ENCODE measurements at regions not wholly inside any gene's neighbourhood (a gene's known extent, or its start where the extent isn't known, plus 50 kb on each side); places are given as distances from the start of the nearest gene placed in this dataset.

DNA sequence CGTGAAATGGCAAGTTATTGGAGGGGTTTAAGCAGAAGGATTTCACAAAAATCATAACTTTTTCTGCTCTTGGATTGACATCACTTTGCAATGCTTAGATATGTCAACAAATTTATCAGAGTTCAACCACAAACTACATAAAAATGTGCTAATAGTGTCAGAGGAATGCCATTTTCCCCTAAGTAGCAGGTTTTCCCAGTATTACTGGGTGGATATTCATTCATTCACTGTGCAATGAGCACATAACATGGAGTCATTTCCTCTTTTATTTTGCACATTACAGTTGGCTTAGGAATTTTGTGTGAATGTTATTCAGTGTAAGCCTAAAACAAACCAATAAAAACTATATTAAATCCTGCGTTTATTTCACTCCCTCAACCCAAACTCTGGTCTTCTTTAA is 537.3 kb upstream of the MCTP2 start:
- Histone ChIP-seq H3K27me3 (ENCODE audit: control insufficient read depth, insufficient read depth, low read length) (no peaks in the 10 kb centered on the region), H3K4me3 (ENCODE audit: low read length in 3 of 3) (no peak overlapping the region), H3K4me1 (ENCODE audit: control insufficient read depth in 2 of 3, insufficient read depth in 2 of 3, low read depth in 1 of 3, low read length in 3 of 3) (no peaks in the 10 kb centered on the region), H3K27ac (ENCODE audit: low read depth in 2 of 2, low read length in 2 of 2) (no peak overlapping the region), H3K9ac (ENCODE audit: low read length in 3 of 3) (no peak overlapping the region), H3K36me3 (ENCODE audit: control insufficient read depth in 2 of 3, insufficient read depth in 3 of 3, low read length in 3 of 3) (no peaks in the 10 kb centered on the region), H3K9me3 (ENCODE audit: control insufficient read depth in 2 of 3, insufficient read depth in 1 of 3, low read length in 3 of 3) (no peaks in the 10 kb centered on the region)
- intact Hi-C loops (cut with DNase I), result no loop called here
- FAIRE-seq (no peak), DNase-seq (no peak)
- TF ChIP-seq, protein P1, sequence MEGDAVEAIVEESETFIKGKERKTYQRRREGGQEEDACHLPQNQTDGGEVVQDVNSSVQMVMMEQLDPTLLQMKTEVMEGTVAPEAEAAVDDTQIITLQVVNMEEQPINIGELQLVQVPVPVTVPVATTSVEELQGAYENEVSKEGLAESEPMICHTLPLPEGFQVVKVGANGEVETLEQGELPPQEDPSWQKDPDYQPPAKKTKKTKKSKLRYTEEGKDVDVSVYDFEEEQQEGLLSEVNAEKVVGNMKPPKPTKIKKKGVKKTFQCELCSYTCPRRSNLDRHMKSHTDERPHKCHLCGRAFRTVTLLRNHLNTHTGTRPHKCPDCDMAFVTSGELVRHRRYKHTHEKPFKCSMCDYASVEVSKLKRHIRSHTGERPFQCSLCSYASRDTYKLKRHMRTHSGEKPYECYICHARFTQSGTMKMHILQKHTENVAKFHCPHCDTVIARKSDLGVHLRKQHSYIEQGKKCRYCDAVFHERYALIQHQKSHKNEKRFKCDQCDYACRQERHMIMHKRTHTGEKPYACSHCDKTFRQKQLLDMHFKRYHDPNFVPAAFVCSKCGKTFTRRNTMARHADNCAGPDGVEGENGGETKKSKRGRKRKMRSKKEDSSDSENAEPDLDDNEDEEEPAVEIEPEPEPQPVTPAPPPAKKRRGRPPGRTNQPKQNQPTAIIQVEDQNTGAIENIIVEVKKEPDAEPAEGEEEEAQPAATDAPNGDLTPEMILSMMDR (IDR thresholded peaks at IDR 0.05; ENCODE audit: borderline replicate concordance, extremely low read depth, insufficient read depth), result no peak

DNA sequence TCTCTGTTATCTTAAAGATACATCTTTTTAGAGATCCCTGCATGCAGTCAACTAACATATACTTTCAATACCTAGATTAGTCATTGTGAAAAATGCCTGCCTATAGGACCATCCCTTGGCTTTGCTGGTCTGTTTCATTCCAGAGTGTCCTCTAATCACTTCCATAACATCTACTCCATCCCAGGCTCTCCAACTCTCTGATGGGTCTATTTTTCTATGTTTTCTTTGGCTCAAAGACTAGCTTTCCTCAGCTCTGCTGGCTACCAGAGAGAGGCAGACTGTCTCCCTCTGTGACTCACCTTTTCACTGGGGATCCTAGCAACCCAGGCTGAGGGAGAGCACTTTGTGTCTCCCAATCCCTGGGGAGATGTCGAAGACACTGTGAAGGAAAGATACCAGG is 547.7 kb upstream of the MCTP2 start:
- peaks cover 2 to 19% (median 4%) of the 10 kb centered on the region in 3 donors for H3K9me3 ChIP-seq (ENCODE audit: control insufficient read depth in 2 of 3, insufficient read depth in 1 of 3, low read length in 3 of 3)
- no peaks in the 10 kb centered on the region for H3K4me1 ChIP-seq (ENCODE audit: control insufficient read depth in 2 of 3, insufficient read depth in 2 of 3, low read depth in 1 of 3, low read length in 3 of 3)
- FAIRE-seq, result no peak
- TF ChIP-seq, protein P1 (IDR thresholded peaks at IDR 0.05; ENCODE audit: borderline replicate concordance, extremely low read depth, insufficient read depth), result no peak
- intact Hi-C loops (cut with DNase I), result no loop called here
- H3K36me3 ChIP-seq (ENCODE audit: control insufficient read depth in 2 of 3, insufficient read depth in 3 of 3, low read length in 3 of 3), result no peaks in the 10 kb centered on the region
- H3K27me3 ChIP-seq (ENCODE audit: control insufficient read depth, insufficient read depth, low read length), result no peaks in the 10 kb centered on the region
- no peak for DNase-seq
- H3K9ac ChIP-seq (ENCODE audit: low read length in 3 of 3), result no peak overlapping the region
- no peak overlapping the region for H3K27ac ChIP-seq (ENCODE audit: low read depth in 2 of 2, low read length in 2 of 2)
- H3K4me3 ChIP-seq (ENCODE audit: low read length in 3 of 3), result no peak overlapping the region

DNA sequence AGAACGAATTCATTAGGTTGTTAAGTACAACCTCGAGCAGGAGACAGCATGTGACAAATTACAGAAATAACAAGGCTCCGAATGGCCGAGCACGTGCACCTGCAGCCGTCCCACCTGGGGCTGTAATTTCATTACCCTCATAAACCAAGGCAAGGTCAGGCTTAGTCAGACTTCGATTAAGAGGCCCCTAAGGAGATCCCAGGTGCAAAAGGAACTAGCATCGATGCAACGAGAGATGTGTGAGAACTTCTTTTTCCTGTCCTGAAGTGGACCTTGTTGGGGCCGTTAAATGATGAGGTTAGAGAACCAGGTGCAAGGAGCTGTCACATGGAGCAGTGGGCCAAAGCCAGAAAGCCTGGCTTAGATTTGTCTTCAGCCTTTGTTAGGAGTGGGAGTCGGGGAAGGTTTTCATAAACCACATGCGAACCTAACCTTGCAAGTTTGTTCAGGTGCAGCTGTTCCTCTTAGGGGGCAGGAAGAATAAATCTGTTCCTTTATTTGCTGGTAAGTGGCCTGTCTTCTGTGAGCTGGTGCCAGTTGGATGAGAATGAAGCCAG is 559.9 kb upstream of the MCTP2 start:
- Histone ChIP-seq H3K36me3 (ENCODE audit: control insufficient read depth in 2 of 3, insufficient read depth in 3 of 3, low read length in 3 of 3) (no peaks in the 10 kb centered on the region), H3K4me3 (ENCODE audit: low read length in 3 of 3) (no peak overlapping the region), H3K4me1 (ENCODE audit: control insufficient read depth in 2 of 3, insufficient read depth in 2 of 3, low read depth in 1 of 3, low read length in 3 of 3) (no peaks in the 10 kb centered on the region), H3K27me3 (ENCODE audit: control insufficient read depth, insufficient read depth, low read length) (no peaks in the 10 kb centered on the region), H3K27ac (ENCODE audit: low read depth in 2 of 2, low read length in 2 of 2) (no peak overlapping the region), H3K9me3 (ENCODE audit: control insufficient read depth in 2 of 3, insufficient read depth in 1 of 3, low read length in 3 of 3) (peaks cover 0 to 3% (median 3%) of the 10 kb centered on the region in 3 donors), H3K9ac (ENCODE audit: low read length in 3 of 3) (no peak overlapping the region)
- intact Hi-C loops (cut with DNase I), result no loop called here
- no peak for FAIRE-seq
- TF ChIP-seq, protein P1 (IDR thresholded peaks at IDR 0.05; ENCODE audit: borderline replicate concordance, extremely low read depth, insufficient read depth), result no peak
- peak in 3 of 5 donors; percentile 21 to 36 (median 26) for DNase-seq

DNA sequence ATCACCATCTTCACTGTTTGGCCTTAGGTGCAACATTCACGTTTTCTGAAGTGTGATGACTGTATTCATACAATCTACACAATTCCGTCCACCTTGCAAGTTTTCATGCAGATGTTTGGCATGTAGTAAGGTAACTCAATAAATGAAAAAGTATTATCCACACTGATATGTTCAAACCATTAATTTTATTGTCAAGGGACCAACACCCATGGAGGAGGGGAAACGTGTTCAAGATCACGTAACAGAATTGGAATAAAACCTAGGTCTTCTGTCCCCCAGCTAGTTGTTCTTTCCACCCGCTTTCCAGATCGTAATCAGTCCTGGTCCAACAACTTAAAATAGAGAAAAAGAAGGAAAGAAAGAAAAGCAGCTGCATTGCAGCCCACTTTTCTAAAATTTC is 560.4 kb upstream of the MCTP2 start:
- Histone ChIP-seq H3K36me3 (ENCODE audit: control insufficient read depth in 2 of 3, insufficient read depth in 3 of 3, low read length in 3 of 3) (no peaks in the 10 kb centered on the region), H3K27me3 (ENCODE audit: control insufficient read depth, insufficient read depth, low read length) (no peaks in the 10 kb centered on the region), H3K9ac (ENCODE audit: low read length in 3 of 3) (no peak overlapping the region), H3K4me3 (ENCODE audit: low read length in 3 of 3) (no peak overlapping the region), H3K9me3 (ENCODE audit: control insufficient read depth in 2 of 3, insufficient read depth in 1 of 3, low read length in 3 of 3) (peaks cover 0 to 3% (median 3%) of the 10 kb centered on the region in 3 donors), H3K4me1 (ENCODE audit: control insufficient read depth in 2 of 3, insufficient read depth in 2 of 3, low read depth in 1 of 3, low read length in 3 of 3) (no peaks in the 10 kb centered on the region), H3K27ac (ENCODE audit: low read depth in 2 of 2, low read length in 2 of 2) (no peak overlapping the region)
- intact Hi-C loops (cut with DNase I), result no loop called here
- FAIRE-seq, result no peak
- DNase-seq, result no peak
- TF ChIP-seq, protein P1 (IDR thresholded peaks at IDR 0.05; ENCODE audit: borderline replicate concordance, extremely low read depth, insufficient read depth), result no peak

Data from kidney (tissue), 13 donors.